Spleen (tissue), 7 donors: ENCODE measurements at regions not wholly inside any gene's neighbourhood (a gene's known extent, or its start where the extent isn't known, plus 50 kb on each side); places are given as distances from the start of the nearest gene placed in this dataset.

Source experiments
- CTCF ChIP-seq, 11 experiments: fragments of 200-600 bp in 7 of 11; fragments of 450-650 bp in 4 of 11; sonication (generic) in 4 of 11; IDR thresholded peaks in 8 of 11; conservative IDR thresholded peaks in 3 of 11; 1 replicate in 7 of 11; 2 replicates in 4 of 11; pipeline versions ENCODE4 v1.4.0 to v1.8.0; 2016 to 2021; ENCODE audit warnings: antibody characterized with exemption in 11 of 11, inconsistent platforms in 4 of 11, mild to moderate bottlenecking in 1 of 11
- POLR2AphosphoS5 ChIP-seq, 3 donors: sonication (generic); formaldehyde crosslinking; IDR thresholded peaks; one replicate each; pipeline ENCODE4 v1.5.1; 2017; ENCODE audit warnings: antibody characterized with exemption in 3 of 3
- donor health status: DM: no; HTN: no; CAD: no; lungs with moderate emphysema.
- donor health status: DM: no; HTN: no; CAD: no.
- donor health status: DM: no; HTN: no; CAD: no.

- TF ChIP-seq CTCF (IDR thresholded peaks at IDR 0.05 in 8 of 11, conservative IDR thresholded peaks at IDR 0.05 in 3 of 11) = no peak
- TF ChIP-seq POLR2AphosphoS5 (IDR thresholded peaks at IDR 0.05) = no peak
These were observed 132.1 kb upstream of the CDIN1 start for GRCh38 chr15:36447373-36447772.
